HS-27A (cell line): ENCODE measurements at regions not wholly inside any gene's neighbourhood (a gene's known extent, or its start where the extent isn't known, plus 50 kb on each side); places are given as distances from the start of the nearest gene placed in this dataset.
"Not testable (repeated sequence)": the region's sequence is repeated elsewhere in the genome, so short reads cannot be mapped to it uniquely, and the experiment has no call there.

ENCODE experiments used
- DNase-seq: peaks from one replicate; pipeline ENCODE4 v3.0.0-alpha.2; 2012; ENCODE audit warnings: low read depth, missing footprints

DNA sequence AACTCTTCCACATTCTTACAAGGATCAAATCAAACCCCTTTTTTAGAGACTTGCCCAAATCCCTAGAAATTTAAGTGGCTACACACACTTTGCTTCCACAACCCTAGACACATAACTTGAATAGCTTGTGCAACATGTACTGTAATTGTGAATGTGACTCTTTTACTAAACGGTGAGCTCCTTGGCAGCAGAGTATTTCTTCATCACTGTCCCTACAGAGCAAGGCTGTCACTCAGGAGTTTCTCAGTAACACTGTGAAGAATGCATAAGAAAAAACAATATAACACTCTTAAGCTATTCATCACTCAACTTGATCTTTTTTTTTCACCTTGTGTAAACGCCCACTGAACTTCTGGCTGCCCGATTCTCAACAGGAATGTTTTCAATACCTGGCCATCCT is 53.8 kb upstream of the ADAMTS18 start:
- DNase-seq, result no peak

DNA sequence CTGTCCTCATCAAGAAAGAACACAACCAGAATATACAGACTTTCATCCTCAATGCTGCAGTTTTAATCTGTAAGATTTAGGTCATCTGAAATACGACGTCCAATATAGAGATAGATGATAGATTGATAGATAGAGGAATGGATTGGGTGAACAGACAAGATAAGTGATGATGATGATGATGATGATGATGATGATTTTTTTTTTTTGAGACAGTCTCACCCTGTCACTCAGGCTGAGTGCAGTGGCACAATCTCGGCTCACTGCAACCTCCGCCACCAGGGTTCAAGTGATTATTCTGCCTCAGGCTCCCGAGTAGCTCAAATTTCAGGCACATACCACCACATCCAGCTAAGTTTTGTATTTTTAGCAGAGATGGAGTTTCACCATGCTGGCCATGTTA is 56.3 kb upstream of the ADAMTS18 start:
- DNase-seq, result no peak

DNA sequence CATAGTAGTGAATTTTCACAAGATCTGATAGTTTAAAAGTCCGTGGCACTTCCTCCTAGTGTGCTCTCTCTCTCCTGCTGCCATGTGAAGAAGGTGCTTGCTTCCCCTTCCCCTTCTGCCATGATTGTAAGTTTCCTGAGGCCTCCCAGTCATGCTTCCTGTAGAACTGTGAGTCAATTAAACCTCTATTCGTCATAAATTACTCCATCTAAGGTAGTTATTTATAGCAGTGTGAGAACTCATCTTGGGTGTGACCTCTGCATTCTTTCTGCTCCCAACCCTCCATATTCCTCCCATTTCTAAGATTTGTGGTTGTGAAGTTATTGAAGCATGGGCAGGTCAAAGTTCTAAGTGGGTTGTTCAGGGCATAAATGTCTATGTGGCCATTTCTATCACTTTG is 62.1 kb upstream of the ADAMTS18 start:
- no peak for DNase-seq

DNA sequence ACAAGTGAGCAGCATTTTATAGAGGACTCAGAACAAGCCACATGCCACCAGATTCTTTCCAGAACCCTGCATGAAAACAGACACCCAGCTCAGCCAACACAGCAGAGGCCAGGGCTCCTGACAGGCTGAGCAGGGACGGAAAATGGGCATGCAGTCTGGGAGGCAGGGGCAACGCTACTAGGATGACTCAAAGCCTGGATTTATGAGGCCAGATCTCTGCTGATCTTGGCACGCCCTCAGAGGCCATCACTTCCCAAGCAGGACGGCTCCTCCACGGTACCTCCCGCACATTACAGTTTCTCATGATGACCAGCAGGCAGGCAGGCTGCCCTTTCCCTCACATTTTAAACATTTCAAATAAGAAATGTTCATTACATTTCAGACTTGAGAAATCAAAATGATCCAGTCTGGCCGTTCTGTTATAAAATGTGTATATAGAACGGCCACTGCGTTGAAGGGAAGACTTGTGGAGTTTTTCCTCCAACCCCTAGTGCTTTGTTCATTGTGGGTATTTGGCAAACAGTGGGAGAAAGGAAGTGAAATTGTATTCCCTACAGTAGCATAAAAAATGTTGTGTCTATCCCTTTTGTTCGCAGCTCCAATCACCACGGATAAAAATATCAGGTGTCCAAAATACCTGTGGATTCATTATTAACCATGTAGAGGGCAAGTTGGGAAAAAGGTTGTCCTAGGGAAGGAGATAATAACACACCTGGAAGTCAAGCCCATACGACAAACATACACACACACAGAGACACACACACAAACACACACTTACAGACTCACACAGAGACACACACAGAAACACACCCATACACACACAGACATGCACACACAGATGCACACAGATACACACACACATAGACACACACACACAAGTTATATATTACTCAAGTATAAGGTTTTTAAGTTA is 64.8 kb upstream of the ADAMTS18 start:
- DNase-seq, result no peak

DNA sequence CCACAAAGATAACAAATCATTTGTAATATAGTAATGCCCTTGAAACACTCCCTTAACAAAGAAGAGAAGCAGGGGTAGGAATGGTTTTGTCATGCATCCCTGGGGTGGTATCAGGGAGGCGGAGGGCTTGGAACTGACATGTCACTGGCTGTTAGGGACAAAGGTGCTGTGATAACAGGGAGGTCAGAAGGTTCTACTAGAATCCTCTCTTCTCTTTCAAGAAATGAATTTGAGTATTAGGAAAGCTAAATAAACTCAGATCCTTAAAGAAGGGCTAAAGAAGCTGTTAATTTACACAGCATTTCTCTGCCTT is 65.4 kb upstream of the ADAMTS18 start:
- no peak for DNase-seq

DNA sequence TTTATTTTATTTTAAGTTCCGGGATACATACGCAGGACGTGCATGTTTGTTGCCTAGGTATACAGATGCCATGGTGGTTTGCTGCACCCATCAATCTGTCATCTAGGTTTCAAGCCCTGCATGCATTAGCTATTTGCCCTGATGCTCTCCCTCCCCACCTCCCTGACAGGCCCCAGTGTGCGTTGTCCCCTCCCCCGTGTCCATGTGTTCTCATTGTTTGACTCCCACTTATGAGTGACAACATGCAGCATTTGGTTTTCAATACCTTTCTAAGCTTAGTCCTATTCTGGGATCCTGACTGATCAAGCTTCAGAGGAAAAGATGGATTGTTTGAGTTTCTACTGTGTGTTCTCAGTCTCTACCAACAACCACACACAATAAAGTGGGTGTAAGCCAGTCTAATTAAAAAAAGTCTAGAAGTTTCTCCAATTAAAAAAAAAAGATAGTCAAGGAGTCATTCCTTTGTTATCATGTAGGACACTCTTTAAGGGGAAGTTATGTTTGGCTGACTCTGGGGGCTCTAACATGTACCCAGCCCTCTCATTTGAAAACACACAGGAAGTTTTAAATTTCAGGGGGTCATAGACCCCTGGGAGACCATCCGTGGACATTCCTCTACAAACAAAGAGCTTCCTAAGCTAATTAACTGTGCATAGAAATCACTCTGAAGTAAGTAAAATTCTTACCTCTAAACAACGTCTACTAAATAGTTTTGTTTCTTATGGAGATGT is 66.3 kb upstream of the ADAMTS18 start:
- no peak for DNase-seq

DNA sequence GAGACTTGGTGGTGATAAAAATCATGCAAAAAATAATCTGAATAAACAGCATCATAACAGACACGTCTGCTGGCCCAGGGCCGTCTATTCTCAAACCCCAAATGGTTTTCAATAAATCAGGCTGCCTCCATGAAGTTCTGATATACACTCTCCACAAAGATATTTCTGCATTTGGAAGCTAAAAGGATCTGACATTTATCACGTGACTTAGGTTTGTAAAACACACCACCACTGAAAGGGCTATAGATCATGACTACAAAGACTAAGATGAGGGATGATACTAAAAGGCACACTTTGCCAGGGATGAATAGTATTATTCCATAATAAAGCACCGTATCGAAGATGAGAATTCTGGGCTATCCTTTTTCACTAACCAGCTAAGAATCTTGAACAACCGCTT is 67.6 kb upstream of the ADAMTS18 start:
- DNase-seq, result no peak

DNA sequence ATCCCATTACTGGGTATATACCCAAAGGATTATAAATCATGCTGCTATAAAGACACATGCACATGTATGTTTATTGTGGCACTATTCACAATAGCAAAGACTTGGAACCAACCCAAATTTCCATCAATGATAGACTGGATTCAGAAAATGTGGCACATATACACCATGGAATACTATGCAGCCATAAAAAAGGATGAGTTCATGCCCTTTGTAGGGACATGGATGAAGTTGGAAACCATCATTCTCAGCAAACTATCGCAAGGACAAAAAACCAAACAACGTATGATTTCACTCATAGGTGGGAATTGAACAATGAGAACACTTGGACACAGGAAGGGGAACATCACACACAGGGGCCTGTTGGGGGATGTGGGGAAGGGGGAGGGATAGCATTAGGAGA is 71.7 kb upstream of the ADAMTS18 start:
- not testable (repeated sequence) for DNase-seq

DNA sequence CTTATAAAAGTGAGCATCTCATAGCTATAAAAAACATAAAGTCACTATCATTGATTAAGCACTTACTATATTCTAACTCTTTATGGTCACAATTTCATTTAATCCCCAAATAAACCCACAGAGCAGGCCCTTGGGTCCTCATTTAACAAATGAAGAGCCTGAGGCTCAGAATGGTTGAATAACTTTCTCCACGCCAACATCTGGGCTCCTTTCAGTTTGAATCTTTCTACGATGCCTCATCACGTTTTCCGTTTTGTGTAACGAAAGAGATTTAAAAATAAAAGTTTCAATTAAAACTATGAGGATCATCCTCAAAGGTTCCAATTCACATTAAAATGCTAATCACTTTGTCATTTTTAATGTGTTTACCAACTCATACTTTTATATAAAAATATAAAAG is 74.2 kb upstream of the ADAMTS18 start:
- DNase-seq, result no peak

DNA sequence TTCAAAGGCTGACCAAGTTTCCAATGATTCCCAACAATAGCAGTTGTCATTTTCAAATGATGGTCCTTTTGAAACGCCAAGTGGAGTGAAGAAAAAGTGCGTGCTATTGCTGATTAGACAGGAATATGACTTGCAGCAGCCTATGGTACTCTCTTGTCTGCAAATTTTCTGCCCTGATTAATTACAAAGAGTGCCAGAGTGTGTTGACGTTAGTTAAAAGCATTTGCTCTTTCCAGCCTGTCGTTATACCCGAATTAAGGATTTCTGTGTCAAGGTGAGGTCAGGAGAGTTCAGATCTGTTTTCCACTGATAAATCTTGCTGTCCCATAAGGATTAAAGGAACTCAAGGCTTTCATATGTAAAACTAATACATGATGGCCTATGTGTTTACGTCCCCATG is 75.0 kb upstream of the ADAMTS18 start:
- DNase-seq, result no peak

DNA sequence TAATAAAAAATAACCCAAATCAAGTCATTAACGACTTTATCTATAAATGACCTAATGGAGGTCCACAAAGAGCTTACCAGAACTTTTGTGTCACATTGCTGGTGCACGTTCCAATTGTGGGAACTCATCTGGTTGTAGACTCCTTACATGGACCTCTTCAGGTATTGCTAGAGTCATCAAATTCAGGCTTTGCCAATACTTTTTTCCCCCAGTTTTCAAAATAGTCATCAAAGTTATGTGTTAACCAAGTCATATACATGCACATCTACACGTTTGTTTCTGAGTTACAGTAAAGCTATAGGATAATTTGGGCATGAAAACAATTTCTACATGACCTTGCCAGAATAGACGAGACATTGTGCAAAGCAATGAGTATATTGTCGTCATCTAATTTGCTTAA is 76.2 kb upstream of the ADAMTS18 start:
- no peak for DNase-seq

DNA sequence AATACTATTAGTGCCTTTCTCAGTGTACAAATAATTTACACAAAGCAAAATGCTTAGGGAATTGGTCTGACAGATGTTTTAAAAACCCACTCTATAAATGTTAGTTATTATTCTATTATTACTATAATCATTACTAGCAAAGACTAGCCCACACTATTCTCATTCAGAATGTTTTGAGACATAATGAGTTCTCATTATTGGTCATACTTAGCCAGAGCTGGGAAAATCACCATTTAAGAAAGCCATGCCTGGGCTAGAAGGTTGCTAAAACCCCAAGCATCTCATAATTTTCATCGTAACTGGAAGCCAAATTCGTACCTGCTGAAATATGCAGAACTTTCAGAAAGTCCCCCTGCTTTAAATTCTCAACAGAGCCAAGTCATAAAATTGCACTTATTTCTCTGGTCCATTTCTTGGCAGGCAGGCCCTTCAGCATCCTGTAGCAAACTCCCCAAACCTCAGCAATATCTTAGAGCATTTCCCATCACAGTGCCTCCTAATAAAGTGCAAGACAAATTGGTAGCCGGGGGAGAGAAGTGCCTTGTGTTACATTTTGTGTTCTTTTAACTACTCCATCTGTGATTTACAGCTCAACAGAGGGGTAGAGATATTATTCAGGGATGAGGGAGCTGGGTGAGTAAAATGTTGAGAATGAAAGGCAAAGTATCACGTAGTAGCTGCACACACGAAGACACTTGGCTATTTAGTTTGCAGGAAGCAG is 79.8 kb upstream of the ADAMTS18 start:
- DNase-seq, result no peak

DNA sequence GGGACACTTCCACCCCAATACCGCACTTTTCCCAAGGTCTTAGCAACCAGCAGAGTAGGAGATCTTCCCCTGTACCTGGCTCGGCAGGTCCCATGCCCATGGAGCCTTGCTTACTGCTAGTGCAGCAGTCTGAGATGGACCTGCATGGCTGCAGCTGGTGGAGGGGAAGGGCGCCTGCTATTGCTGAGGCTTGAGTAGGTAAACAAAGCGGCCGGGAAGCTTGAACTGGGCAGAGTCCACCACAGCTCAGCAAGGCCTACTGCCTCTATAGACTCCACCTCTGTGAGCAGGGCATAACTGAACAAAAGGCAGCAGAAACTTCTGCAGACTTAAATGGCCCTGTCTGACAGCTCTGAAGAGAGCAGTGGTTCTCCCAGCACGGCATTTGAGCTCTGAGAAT is 90.4 kb upstream of the ADAMTS18 start:
- DNase-seq, result not testable (repeated sequence)

DNA sequence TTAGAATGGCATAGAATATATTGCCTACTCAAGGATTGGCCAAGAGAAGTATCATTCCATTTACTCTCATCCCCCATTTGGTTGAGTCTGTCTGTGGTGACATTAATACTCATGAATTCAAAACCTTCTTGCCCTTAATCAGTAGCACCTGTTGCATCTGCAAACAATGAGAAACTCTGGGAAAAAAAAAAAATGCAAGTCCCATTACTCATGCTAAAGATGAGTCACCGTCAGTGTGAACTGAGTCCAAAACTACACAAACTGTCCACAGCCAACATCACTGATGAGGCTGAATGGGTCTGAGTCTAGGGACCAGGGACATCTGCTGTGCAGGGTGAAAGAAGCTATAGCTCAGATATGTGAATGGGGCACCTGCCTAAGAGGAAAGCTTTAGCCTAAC is 96.9 kb upstream of the ADAMTS18 start:
- DNase-seq, result peak; percentile 2

DNA sequence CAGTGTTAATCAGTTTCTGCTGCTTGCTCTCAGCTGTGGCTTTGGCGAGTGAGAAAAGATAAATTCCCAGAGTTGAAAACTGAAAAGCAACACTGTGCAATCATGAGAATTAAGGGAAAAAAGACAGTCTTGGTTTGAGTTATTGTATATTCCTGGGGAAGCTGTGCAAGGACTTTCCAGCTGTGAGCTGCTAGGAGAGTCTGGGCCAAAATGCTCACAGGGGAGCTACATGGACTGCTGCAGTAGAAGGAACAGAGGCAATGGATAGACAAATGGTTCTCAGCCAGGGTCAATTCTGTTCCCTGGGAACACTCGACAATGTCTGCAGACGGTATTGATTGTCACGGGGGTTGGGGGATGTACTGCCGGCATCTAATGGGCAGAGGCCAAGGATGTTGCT is 102.0 kb upstream of the ADAMTS18 start:
- no peak for DNase-seq

DNA sequence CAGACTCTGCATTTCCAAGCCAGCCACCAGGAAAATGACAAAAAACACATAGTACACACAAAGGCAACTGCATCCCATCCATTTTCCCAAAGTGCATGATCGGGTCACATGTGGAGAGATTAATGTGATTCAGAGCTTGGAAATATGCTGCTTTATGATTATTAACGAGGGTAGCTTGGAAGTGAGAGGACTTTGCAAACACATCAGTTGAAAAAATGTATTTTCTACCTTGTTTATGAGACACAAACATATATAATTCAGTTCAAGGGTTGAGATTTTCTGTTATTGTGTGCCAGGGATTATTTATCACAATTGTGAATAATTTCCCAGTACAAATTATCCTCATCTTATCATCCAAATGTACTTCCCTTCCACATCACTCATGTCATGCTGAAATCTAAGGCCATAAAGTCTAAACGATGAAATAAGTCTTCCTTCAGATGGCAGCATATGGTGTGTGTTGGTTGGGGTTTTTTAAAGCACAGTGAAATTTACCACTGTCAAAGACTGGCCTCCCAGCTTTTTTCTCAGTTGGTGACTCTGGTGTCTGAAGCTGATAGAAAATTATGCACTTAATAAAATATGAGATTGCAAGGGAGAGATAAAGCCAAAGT is 104.7 kb upstream of the ADAMTS18 start:
- DNase-seq, result no peak

DNA sequence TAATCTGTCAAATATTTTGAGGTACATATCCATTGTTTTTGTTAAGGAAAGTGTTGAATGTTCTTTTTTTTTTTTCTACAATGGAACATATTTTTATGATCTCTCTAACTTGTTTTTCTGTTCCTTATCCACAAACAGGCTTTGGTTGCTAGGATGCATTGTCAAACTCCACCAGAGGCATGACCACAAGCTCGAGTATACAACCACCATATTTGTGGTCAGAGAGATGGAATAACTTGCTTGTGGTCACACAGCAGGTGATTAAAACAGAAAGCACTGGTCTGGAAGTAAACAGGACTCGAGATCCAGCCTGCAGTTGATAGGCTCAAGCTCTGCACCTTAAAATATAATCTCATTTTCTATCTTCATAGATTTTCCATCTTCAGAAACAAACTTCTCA is 105.8 kb upstream of the ADAMTS18 start:
- no peak for DNase-seq

DNA sequence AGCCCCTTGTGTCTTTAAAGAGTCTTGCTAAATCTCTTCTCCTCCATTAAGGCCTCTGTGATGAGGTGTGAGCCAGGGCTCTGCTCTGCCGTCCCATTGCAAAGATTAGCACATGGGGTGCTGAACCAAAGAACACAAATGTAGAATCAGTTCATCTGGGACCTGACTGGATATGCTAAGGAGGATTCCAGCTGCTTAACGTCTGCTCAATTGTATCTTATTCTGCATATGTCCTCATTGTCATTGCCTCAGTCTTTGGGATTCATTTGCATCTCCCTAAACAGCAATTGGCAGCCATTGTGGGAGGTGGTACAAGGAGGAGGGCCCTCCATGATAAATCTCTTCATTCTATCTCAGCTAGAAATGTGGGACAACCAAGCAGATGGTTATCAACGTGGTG is 106.3 kb upstream of the ADAMTS18 start:
- no peak for DNase-seq

DNA sequence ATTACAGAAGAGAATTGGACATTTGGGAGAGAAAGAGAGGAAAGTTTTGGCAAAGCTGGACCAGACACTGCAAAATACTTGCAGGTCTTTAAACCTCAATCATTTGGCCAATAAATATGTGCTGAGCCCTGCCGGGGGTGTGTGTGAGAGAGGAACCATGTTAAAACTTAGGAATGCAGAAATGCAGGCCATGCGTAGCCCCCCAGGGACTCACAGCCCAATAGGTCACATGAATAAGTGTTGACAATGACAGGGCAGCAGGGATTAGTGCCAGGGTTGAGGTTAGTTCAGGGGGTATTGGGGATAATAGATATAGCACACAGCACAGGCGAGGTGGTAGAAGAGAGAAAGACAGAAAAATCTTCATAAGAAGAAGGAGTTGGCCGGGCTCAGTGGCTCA is 113.3 kb upstream of the ADAMTS18 start:
- no peak for DNase-seq

DNA sequence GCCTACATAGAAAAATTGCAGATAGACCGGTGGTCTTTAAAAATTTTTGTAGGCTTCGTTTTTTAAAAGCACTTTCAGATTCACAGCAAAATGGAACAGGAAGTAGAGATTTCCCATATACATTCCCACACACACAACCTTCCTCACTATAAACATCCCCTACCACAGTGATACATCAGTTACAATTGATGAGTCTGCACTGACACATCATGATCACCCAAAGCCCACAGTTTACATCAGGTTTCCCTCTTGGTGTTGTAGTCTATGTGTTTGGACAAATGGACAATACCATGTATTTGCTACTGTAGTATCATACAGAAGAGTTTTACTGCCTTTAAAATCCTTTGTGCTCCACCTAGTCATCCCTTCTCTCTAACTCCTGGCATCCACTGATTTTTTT is 113.9 kb upstream of the ADAMTS18 start:
- DNase-seq, result no peak

DNA sequence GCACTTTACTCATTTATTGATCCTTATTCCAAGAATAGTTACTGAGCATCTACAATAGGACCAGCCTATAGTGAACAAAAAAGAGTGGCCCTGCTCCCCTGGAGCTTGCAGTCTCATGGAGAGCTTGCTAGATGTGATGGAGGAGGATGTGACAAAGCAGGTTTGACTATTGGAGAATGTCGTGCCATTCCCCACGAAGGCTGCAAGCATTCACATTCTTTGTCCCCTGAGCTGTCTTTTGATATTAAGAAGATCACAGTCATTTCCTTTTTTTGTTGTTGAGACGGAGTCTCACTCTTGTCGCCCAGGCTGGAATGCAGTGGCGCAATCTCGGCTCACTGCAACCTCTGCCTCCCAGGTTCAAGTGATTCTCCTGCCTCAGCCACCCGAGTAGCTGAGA is 115.0 kb upstream of the ADAMTS18 start:
- no peak for DNase-seq

DNA sequence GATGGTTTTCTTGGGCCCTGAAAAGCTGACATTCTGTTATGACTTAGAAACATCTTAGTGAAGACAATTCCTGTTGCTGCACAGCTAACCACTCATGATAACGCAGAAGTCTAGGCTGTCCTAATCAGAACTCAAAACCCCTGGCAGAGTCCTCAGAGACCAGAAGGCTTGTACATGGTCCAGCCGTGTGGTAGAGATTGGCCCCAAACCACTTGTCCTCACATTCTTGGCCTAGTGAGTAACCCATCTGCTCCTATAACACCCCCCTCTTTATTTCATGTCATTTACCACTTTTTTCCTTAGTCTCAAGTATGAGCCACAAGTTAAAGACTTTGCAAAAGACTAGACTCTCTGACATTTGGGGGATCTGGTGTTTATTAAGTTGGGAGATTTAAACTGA is 116.5 kb upstream of the ADAMTS18 start:
- DNase-seq, result no peak

DNA sequence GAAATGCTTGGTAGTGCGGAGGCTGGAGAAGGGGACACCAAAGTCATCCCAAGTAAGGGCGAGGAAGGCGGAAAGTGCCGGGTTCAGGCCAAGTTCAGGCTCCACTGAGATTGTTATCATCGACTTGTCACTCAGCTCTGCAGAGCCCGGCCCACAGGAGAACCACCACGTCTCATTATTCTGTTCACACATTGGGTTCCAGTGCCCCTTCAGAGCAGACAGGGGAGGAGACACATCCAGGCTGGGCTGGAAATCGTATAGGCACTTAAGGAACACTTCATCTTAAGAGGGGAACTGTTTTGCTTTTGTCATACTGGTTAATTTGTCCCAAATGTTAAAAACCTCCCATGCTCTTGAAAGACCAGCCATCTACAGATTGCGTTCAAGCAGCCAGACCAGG is 118.3 kb upstream of the ADAMTS18 start:
- no peak for DNase-seq
